SU-DHL-6 (cell line): ENCODE measurements at regions not wholly inside any gene's neighbourhood (a gene's known extent, or its start where the extent isn't known, plus 50 kb on each side); places are given as distances from the start of the nearest gene placed in this dataset.

ENCODE experiments used
- EZH2phosphoT487 ChIP-seq: fragments of 200-600 bp; sonication (generic), shearing (Covaris generic); conservative IDR thresholded peaks from 2 replicates; pipeline ENCODE4 v1.6.1; 2018; ENCODE audit warnings: mild to moderate bottlenecking, antibody characterized with exemption, low read length, moderate library complexity, mixed read lengths
- TF ChIP-seq, protein P1 (sequence below): fragments of 200-600 bp; sonication (generic); IDR thresholded peaks from one replicate; pipeline ENCODE4 v1.5.1; 2017; ENCODE audit warnings: antibody characterized with exemption, mild to moderate bottlenecking, low read length, moderate library complexity; ENCODE audit not compliant: insufficient read depth, poor library complexity, severe bottlenecking

DNA sequence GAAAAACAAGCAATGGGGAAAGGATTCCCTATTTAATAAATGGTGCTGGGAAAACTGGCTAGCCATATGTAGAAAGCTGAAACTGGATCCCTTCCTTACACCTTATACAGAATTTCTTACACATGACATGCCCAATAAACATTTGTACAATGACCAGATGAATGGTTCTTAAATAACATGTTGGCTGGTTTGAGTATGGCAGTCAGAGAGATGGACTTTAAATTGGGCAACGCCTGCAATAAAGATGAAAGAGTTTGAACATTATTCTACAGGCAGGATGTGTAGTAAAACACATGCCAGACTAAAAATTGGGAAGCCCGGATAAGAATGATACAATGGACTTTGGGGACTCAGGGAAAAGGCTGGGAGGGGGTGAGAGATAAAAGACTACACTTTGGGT lies 360.6 kb upstream of the KITLG start:
- TF ChIP-seq, protein P1, sequence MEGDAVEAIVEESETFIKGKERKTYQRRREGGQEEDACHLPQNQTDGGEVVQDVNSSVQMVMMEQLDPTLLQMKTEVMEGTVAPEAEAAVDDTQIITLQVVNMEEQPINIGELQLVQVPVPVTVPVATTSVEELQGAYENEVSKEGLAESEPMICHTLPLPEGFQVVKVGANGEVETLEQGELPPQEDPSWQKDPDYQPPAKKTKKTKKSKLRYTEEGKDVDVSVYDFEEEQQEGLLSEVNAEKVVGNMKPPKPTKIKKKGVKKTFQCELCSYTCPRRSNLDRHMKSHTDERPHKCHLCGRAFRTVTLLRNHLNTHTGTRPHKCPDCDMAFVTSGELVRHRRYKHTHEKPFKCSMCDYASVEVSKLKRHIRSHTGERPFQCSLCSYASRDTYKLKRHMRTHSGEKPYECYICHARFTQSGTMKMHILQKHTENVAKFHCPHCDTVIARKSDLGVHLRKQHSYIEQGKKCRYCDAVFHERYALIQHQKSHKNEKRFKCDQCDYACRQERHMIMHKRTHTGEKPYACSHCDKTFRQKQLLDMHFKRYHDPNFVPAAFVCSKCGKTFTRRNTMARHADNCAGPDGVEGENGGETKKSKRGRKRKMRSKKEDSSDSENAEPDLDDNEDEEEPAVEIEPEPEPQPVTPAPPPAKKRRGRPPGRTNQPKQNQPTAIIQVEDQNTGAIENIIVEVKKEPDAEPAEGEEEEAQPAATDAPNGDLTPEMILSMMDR, result no peak
- TF ChIP-seq EZH2phosphoT487, result no peak
